Astrocyte (in vitro differentiated cells and primary cell): ENCODE measurements at regions not wholly inside any gene's neighbourhood (a gene's known extent, or its start where the extent isn't known, plus 50 kb on each side); places are given as distances from the start of the nearest gene placed in this dataset.

Source experiments
- CTCF ChIP-seq: IDR thresholded peaks from 2 replicates; pipeline ENCODE4 v1.5.1; 2011; ENCODE audit warnings: low read depth, mild to moderate bottlenecking, inconsistent platforms, low read length, moderate library complexity; ENCODE audit not compliant: insufficient read depth
- EZH2 ChIP-seq: IDR thresholded peaks from 2 replicates; pipeline ENCODE4 v1.6.1; 2012; ENCODE audit warnings: mild to moderate bottlenecking, low read length, inconsistent platforms; ENCODE audit not compliant: insufficient read depth

GRCh38 chr10:78899098-78899754 lies 169.5 kb upstream of the ZMIZ1 start:
- TF ChIP-seq CTCF (no peak), EZH2 (no peak)
